HG03045 (cell line): ENCODE measurements at regions not wholly inside any gene's neighbourhood (a gene's known extent, or its start where the extent isn't known, plus 50 kb on each side); places are given as distances from the start of the nearest gene placed in this dataset.
"Not testable (repeated sequence)": the region's sequence is repeated elsewhere in the genome, so short reads cannot be mapped to it uniquely, and the experiment has no call there.

Experiments
- ATAC-seq: cut with Tn5 transposase; IDR thresholded peaks from one replicate; pipeline ENCODE4 v1.9.1; 2021; ENCODE audit warnings: mild to moderate bottlenecking, moderate library complexity; ENCODE audit not compliant: unreplicated experiment

- not testable (repeated sequence) for ATAC-seq
Measured at GRCh38 chr9:2391509-2392132, 230.0 kb upstream of the VLDLR start.

DNA sequence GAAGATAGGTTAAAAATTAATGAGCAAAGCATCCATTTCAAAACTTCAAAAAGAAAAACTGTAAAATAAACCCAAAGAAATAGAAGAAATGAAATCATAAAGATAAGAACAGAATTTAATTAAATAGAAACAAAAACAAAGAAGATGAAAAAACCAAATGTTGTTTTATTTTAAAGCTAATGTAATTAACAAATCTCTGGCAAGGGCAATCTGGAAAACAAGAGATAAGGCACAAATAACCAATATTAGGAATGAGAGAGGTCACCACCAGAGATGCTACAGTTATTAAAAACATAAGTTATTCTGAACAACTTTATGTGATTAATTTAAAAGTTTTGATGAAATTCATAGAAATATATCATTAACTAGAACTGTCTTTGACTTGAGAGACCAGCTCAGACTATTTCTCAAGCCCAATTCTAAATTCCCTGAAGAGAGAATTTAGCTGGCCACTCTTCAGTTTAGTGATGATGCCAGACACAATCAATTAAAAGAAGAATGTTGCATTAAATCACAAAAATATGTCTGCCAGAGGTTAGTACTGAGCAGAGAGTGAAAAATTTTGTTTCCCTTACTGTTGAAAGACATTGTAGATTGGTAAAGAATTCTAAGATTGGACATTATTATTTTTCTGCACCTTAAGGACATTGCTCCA is 227.4 kb upstream of the VLDLR start:
- ATAC-seq, result not testable (repeated sequence)

GRCh38 chr9:2395814-2396612 is 225.6 kb upstream of the VLDLR start:
- no peak for ATAC-seq

DNA sequence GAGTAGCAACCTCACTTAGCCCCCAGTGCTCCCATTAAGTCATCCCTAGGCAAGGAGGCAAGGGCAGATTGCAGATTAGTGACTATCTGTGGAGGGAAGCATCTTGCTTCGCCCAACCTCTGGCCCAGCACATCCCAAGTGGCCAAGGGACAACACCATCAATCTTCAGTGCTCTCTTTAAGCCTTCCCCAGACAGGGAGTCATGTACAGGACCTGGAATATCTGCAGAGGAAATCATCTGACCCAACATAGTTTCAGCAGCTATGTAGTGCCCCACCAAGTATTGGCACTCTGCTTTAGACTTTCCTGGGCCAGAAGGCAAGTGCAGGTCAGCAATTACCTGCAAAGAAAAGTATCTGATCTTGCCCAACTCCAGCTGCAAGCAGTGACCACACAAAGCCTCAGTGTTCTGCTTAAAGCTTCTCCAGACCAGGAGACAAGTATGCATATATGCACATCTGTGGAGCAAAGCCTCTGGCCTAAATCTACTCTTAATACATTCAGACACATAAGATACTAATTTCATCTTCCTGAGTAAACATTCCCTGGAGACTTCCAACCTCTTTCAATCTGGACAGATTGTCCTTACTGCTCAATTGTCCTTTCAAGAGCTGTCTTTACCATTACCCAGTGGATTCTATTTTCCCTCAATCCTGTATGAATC is 224.8 kb upstream of the VLDLR start:
- ATAC-seq, result no peak

GRCh38 chr9:2397875-2398274 is 223.7 kb upstream of the VLDLR start:
- ATAC-seq, result not testable (repeated sequence)

DNA sequence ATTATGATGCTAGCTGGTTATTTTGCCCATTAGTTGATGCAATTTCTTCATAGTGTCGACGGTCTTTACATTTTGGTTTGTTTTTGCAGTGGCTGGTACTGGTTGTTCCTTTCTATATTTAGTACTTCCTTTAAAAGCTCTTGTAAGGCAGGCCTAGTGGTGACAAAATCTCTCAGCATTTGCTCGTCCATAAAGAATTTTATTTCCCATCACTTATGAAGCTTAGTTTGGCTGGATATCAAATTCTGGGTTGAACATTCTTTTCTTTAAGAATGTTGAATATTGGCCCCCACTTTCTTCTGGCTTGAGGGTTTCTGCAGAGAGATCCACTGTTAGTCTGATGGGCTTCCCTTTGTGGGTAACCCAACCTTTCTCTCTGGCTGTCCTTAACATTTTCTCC is 219.8 kb upstream of the VLDLR start:
- not testable (repeated sequence) for ATAC-seq

DNA sequence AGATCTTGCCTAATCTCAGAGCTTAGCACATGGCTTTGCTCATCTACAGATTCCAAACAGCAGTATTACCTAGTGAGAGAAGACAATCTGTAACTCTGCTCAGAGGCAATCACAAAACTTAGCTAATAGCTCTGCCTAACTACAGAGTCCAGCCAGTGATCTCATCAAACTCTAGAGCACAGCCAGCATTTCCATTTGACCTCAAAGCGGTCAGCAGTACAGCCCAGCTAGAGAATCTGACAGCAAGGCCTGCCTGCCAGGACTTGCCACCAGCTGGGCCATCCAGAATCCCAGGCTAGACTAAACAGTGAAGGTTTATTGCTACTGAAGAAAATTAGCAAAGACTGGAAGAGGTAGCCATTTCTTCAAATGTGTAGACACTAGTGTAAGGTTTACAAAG is 217.9 kb upstream of the VLDLR start:
- ATAC-seq, result no peak

DNA sequence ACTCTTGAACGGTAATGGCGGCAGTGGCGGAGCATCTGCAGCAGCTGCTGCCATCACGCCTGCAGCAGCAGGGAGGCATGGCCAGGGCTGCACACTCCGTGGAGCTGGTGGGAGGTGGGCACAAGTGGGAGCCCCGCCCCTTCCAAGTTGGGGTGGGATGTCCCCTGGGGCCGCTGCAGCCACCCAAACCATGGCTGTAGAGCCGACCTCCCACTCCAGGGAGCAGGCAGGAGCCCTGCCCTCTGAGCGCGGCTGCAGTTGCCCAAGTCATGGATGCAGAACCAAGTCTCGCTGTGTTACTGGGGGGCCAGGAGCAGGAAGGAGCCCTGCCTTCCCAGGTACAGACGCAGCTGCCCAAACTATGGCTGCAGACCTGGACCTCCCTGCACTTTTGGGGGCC is 215.3 kb upstream of the VLDLR start:
- ATAC-seq, result no peak

DNA sequence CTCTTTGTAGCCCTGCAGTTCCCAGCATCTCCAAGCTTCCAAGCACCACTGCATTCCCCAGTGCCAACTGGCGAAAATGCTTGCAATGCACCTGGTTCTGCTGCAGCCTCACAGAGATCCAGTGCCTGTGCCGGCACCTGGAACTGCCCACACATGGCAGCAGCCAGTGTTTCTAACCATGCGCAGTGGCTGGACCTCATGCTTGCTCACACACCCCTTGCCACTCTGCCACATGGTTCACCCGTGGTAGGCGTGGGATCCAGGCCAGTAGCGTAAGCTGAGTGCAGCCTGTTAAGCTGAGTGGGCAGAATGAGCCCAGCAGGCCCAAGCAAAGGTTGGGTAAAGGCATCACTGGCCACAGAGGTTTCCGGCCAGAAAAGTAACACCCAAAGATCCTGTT is 214.1 kb upstream of the VLDLR start:
- no peak for ATAC-seq

DNA sequence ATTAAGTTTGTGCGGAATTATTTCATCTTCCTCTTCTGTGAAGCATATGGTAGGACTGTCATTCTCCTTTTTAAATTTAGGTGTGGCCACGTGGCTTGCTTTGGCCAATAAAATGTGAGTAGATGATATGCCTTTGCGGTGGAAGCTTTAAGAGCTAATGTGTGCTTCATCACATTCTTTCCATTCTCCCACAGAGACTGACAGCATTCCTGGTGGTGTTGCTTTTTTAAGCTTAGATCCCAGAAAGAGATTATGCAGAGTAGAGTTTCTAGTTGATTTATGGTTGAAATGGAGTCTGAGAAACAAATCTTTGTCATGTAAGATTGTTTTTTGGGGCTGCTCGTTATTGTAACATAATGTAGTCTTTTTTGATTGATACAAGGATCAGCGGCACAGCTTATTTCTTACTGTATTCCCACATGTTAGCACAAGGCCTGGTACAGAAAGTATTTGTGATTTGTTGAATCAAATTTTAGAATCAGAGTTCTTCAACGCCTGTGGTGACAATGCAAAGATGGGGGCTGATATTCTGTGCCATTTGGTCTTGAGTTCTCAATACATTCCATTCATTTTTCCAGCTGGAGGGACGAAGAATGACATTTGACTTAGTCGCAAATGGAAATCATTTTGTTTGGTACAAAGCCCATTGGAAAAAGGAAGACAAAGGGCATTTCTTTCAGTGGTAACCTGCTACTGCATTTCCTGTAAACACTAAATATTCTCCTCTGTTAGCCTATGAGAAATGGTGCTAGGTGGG is 209.9 kb upstream of the VLDLR start:
- ATAC-seq, result no peak

GRCh38 chr9:2413160-2413805 is 208.3 kb upstream of the VLDLR start:
- ATAC-seq, result no peak

DNA sequence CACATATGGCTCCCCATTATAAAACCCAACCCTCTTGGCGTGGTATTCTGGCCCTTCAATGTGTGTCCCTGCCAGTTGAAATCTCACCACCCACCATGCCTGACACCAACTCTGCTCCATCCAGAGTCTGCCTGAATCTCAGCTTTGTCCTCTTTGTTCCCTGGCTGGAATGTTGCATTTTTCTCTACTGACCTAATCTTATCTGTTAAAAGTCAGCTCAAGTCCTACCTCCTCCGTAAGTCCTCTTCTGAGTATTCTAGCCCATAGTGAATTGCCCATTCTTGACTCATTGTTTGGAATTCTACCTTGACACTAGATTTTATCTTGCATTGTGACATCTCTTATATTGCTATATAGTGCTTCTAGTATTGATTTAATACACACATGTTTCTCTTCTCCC is 207.1 kb upstream of the VLDLR start:
- ATAC-seq, result no peak

GRCh38 chr9:2415326-2415725 is 206.3 kb upstream of the VLDLR start:
- ATAC-seq, result no peak

- ATAC-seq, result no peak
Measured at GRCh38 chr9:2417730-2418129, 203.9 kb upstream of the VLDLR start.

GRCh38 chr9:2418619-2419018 is 203.0 kb upstream of the VLDLR start:
- no peak for ATAC-seq

DNA sequence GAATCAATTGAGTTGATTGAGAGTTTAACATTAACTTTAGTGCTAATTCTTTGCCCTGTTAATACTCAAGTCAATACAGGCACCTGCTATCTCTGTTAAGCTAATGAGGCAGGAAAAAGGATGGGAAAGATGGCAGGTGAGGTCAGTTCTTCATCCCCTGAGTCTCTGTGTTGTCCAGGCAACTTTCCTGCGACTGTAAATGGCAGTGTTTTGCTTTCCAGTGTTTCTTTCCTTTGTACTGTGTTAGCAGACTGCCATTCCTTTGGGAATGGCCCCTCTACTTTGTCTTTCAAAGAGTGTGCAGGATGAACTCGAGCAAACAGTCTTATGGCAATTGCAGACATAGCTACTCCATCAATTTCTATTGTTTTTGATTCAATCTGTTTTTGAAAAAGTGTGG is 202.2 kb upstream of the VLDLR start:
- ATAC-seq, result no peak

DNA sequence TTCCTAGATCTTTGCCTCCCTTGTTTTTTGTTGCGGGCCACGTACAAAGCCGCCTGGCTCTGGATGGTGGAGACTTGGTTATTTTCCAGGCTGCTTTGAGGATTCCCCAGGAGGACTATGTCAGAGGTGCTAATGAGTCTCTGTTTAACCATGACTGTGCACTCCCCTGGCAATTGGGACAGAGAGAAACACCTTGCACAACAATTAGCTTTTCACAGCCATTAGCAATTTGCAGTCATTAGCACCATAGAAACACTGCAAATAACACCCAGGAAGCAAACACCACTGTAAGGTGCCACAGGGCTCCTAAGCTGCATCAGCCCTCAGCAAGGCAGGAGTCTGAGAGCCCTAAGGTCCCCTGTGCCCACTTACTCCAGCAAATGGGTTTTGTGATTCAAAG is 201.0 kb upstream of the VLDLR start:
- no peak for ATAC-seq

- ATAC-seq, result no peak
Measured at GRCh38 chr9:2424619-2425033, 197.0 kb upstream of the VLDLR start.

GRCh38 chr9:2425676-2426075 is 195.9 kb upstream of the VLDLR start:
- no peak for ATAC-seq

DNA sequence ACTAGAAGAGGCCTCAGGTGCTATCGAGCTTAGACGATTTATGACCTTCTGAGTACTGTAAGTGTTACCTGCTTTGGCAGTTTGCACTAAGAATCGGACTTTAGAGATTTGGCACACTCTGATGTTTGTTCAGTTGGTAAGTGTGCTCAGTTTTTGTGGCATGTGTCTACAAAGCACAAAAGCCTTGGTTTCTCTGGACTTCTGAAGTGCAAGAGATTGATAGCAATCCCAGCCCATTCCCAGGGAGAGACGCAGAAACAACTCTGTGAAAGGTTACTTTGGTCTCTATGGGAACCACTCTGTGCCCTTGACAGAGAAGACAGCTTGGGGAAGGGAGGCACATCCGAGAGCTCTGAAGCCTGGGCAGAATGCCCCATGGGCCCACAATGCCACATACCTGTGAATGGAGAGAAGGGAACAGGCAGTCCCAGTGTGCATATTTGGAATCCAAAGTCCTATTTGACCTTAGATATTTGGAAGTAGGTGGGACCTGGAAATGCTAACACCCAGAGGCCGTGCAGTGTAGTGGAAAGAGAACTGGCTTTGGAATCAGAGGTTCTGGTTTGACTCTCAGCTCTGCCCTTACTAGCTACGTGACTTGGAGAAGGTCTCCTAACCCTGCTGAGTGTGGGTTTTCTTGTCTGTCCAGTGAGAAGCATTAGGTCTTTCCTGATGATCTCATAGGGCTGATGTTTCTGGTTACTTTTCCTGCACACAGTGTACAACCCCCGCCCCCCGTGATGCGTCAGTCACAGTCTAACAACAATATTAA is 194.3 kb upstream of the VLDLR start:
- no peak for ATAC-seq
